WTC11 (cell line): ENCODE measurements at regions not wholly inside any gene's neighbourhood (a gene's known extent, or its start where the extent isn't known, plus 50 kb on each side); places are given as distances from the start of the nearest gene placed in this dataset.

Source experiments
- ATAC-seq: fragments of 200-7000 bp; cut with Tn5 transposase; 2 replicates; pipeline ENCODE4 v1.10.0; 2021; ENCODE audit warnings: mild to moderate bottlenecking, moderate library complexity
- CTCF ChIA-PET: fragments of 300-600 bp; sonication (Branson Sonifier 250); formaldehyde crosslinking; loops from one replicate; lab custom pipeline; 2021; ENCODE audit warnings: antibody characterized with exemption; lab: Charles Lee
- POLR2A ChIA-PET: fragments of 350-600 bp; sonication (Branson Sonifier 250); formaldehyde crosslinking; loops from one replicate; lab custom pipeline; 2021; ENCODE audit warnings: antibody characterized with exemption; lab: Charles Lee
- DNase-seq: peaks from one replicate; pipeline ENCODE4 v3.0.0; 2021; ENCODE audit warnings: low spot score
- H3K27ac Mint-ChIP-seq: 2 replicates; pipeline ENCODE4 v1.8.0; 2021; ENCODE audit warnings: mixed read lengths
- H3K27me3 Mint-ChIP-seq: 2 replicates; pipeline ENCODE4 v1.8.0; 2021; ENCODE audit warnings: low read depth, mild to moderate bottlenecking, moderate library complexity, mixed read lengths
- H3K36me3 Mint-ChIP-seq: 2 replicates; pipeline ENCODE4 v1.8.0; 2021; ENCODE audit warnings: mixed read lengths
- H3K4me1 Mint-ChIP-seq: 2 replicates; pipeline ENCODE4 v1.8.0; 2022; ENCODE audit warnings: mixed read lengths
- H3K4me3 Mint-ChIP-seq: 2 replicates; pipeline ENCODE4 v1.8.0; 2021; ENCODE audit warnings: mild to moderate bottlenecking, moderate library complexity, mixed read lengths
- H3K9me3 Mint-ChIP-seq: 2 replicates; pipeline ENCODE4 v1.8.0; 2021; ENCODE audit warnings: mixed read lengths
- CTCF ChIP-seq: fragments of 200-600 bp; IDR thresholded peaks from 2 replicates; pipeline ENCODE4 v1.8.0; 2022; ENCODE audit warnings: antibody characterized with exemption
- ESRRA ChIP-seq: sonication (generic); formaldehyde crosslinking; IDR thresholded peaks from 2 replicates; pipeline ENCODE4 v1.8.1; 2022; ENCODE audit warnings: mild to moderate bottlenecking, missing genetic modification reagents, borderline replicate concordance
- MLX ChIP-seq: sonication (generic); formaldehyde crosslinking; IDR thresholded peaks from 2 replicates; pipeline ENCODE4 v1.8.1; 2023; ENCODE audit warnings: mild to moderate bottlenecking, missing genetic modification reagents, moderate library complexity
- NFE2L1 ChIP-seq: sonication (generic); formaldehyde crosslinking; IDR thresholded peaks from 2 replicates; pipeline ENCODE4 v1.8.1; 2023; ENCODE audit warnings: missing genetic modification reagents
- NR1H2 ChIP-seq: sonication (generic); formaldehyde crosslinking; IDR thresholded peaks from 2 replicates; pipeline ENCODE4 v1.9.0; 2021; ENCODE audit warnings: mild to moderate bottlenecking, moderate library complexity, missing genetic modification reagents
- NR2C2 ChIP-seq: sonication (generic); formaldehyde crosslinking; IDR thresholded peaks from 2 replicates; pipeline ENCODE4 v1.8.0; 2022; ENCODE audit warnings: mild to moderate bottlenecking, missing genetic modification reagents
- SOX15 ChIP-seq: fragments of 250-450 bp; sonication (Bioruptor Pico); IDR thresholded peaks from 2 replicates; pipeline ENCODE4 v1.9.0; 2021; ENCODE audit warnings: mild to moderate bottlenecking
- ZNF416 ChIP-seq: fragments of 250-450 bp; sonication (Bioruptor Pico); IDR thresholded peaks from 2 replicates; pipeline ENCODE4 v1.9.0; 2021; ENCODE audit warnings: mild to moderate bottlenecking, inconsistent platforms
- ZNF425 ChIP-seq: fragments of 250-450 bp; sonication (Bioruptor Pico); conservative IDR thresholded peaks from 2 replicates; pipeline ENCODE4 v1.9.0; 2021; ENCODE audit warnings: mild to moderate bottlenecking
- ZNF671 ChIP-seq: fragments of 250-450 bp; sonication (Bioruptor Pico); IDR thresholded peaks from 2 replicates; pipeline ENCODE4 v1.8.0; 2021; ENCODE audit warnings: mild to moderate bottlenecking
- TF ChIP-seq, protein P1 (sequence below): fragments of 250-450 bp; sonication (Bioruptor Pico); IDR thresholded peaks from 2 replicates; pipeline ENCODE4 v1.9.0; 2021; ENCODE audit warnings: mild to moderate bottlenecking, borderline replicate concordance
- TF ChIP-seq, protein P2 (sequence below): sonication (generic); formaldehyde crosslinking; IDR thresholded peaks from 2 replicates; pipeline ENCODE4 v1.8.0; 2023; ENCODE audit warnings: missing genetic modification reagents, mild to moderate bottlenecking, borderline replicate concordance

DNA sequence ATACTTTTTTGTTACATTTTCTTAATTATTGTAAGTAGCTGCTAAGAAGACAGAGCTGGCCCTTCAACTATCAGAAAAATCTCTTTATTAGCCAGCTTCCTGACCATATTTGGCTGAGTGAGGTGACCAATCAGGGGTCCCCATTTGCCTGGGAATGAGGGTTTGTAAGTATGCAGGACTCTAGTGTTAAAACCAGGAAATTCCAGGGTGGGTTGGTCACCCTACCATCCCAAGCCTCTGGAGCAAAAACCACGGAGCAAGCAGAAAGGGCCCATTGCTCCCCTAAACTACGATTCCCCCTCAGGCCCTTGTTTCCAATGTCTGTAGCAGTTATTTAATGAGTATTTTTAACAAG lies 165.6 kb upstream of the NCKAP5 start (continued):
- TF ChIP-seq, protein P1, sequence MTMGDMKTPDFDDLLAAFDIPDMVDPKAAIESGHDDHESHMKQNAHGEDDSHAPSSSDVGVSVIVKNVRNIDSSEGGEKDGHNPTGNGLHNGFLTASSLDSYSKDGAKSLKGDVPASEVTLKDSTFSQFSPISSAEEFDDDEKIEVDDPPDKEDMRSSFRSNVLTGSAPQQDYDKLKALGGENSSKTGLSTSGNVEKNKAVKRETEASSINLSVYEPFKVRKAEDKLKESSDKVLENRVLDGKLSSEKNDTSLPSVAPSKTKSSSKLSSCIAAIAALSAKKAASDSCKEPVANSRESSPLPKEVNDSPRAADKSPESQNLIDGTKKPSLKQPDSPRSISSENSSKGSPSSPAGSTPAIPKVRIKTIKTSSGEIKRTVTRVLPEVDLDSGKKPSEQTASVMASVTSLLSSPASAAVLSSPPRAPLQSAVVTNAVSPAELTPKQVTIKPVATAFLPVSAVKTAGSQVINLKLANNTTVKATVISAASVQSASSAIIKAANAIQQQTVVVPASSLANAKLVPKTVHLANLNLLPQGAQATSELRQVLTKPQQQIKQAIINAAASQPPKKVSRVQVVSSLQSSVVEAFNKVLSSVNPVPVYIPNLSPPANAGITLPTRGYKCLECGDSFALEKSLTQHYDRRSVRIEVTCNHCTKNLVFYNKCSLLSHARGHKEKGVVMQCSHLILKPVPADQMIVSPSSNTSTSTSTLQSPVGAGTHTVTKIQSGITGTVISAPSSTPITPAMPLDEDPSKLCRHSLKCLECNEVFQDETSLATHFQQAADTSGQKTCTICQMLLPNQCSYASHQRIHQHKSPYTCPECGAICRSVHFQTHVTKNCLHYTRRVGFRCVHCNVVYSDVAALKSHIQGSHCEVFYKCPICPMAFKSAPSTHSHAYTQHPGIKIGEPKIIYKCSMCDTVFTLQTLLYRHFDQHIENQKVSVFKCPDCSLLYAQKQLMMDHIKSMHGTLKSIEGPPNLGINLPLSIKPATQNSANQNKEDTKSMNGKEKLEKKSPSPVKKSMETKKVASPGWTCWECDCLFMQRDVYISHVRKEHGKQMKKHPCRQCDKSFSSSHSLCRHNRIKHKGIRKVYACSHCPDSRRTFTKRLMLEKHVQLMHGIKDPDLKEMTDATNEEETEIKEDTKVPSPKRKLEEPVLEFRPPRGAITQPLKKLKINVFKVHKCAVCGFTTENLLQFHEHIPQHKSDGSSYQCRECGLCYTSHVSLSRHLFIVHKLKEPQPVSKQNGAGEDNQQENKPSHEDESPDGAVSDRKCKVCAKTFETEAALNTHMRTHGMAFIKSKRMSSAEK (CRISPR knock-in tag): no peak
- TF ChIP-seq NFE2L1 (no peak), SOX15 (no peak), ZNF416 (CRISPR knock-in tag) (no peak)
- TF ChIP-seq, all 79 proteins: peak for 0

GRCh38 chr2:133734716-133735495 lies 166.6 kb upstream of the NCKAP5 start:
- H3K9me3 Mint-ChIP-seq: peaks cover 26% of the 10 kb centered on the region
- DNase-seq (no peak), ATAC-seq (no peak)
- H3K27me3 Mint-ChIP-seq: no peaks in the 10 kb centered on the region; the same call in 1 of the 2 replicates
- ChIA-PET POLR2A (no interaction called here), CTCF (no interaction called here)
- H3K36me3 Mint-ChIP-seq: no peaks in the 10 kb centered on the region
- no peaks in the 10 kb centered on the region for H3K4me1 Mint-ChIP-seq
- no peak for TF ChIP-seq ZNF671 (CRISPR knock-in tag)
- TF ChIP-seq NR2C2 (CRISPR knock-in tag): no peak
- TF ChIP-seq ZNF416 (CRISPR knock-in tag): no peak
- TF ChIP-seq CTCF: no peak
- no peak overlapping the region for H3K27ac Mint-ChIP-seq
- H3K4me3 Mint-ChIP-seq: no peak overlapping the region

DNA sequence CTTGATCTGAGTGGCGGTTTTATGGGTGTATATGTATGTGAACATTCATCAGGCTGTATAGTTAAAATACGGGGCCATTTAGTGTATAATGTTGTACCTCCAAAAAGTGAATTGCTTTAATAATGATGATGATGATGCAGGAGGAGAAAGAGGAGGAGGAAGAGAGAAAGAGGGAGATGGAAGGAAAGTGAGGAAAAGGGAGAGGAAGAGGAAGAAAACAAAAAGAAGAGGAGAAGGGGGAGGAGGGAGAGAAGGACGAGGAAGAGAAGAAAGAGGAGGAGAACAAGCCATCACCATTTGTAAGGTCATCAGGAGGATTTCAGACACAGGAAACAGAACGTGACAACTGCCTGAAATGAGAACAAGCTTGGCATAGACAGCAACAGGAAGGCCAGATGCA lies 168.4 kb upstream of the NCKAP5 start:
- Mint-ChIP-seq H3K27me3 (no peaks in the 10 kb centered on the region; the same call in 1 of the 2 replicates), H3K9me3 (peaks cover 30% of the 10 kb centered on the region)
- CTCF ChIA-PET: no interaction called here

More for the DNA sequence above, 168.4 kb upstream of the NCKAP5 start:
- ATAC-seq (no peak), DNase-seq (no peak)
- TF ChIP-seq ZNF425 (no peak), SOX15 (no peak), MLX (CRISPR knock-in tag) (no peak), NR1H2 (CRISPR knock-in tag) (no peak), ESRRA (CRISPR knock-in tag) (no peak)
- TF ChIP-seq, protein P2, sequence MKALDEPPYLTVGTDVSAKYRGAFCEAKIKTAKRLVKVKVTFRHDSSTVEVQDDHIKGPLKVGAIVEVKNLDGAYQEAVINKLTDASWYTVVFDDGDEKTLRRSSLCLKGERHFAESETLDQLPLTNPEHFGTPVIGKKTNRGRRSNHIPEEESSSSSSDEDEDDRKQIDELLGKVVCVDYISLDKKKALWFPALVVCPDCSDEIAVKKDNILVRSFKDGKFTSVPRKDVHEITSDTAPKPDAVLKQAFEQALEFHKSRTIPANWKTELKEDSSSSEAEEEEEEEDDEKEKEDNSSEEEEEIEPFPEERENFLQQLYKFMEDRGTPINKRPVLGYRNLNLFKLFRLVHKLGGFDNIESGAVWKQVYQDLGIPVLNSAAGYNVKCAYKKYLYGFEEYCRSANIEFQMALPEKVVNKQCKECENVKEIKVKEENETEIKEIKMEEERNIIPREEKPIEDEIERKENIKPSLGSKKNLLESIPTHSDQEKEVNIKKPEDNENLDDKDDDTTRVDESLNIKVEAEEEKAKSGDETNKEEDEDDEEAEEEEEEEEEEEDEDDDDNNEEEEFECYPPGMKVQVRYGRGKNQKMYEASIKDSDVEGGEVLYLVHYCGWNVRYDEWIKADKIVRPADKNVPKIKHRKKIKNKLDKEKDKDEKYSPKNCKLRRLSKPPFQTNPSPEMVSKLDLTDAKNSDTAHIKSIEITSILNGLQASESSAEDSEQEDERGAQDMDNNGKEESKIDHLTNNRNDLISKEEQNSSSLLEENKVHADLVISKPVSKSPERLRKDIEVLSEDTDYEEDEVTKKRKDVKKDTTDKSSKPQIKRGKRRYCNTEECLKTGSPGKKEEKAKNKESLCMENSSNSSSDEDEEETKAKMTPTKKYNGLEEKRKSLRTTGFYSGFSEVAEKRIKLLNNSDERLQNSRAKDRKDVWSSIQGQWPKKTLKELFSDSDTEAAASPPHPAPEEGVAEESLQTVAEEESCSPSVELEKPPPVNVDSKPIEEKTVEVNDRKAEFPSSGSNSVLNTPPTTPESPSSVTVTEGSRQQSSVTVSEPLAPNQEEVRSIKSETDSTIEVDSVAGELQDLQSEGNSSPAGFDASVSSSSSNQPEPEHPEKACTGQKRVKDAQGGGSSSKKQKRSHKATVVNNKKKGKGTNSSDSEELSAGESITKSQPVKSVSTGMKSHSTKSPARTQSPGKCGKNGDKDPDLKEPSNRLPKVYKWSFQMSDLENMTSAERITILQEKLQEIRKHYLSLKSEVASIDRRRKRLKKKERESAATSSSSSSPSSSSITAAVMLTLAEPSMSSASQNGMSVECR: no peak
- no peak overlapping the region for H3K4me3 Mint-ChIP-seq
- no peak overlapping the region for H3K27ac Mint-ChIP-seq
- no peaks in the 10 kb centered on the region for H3K4me1 Mint-ChIP-seq
- POLR2A ChIA-PET: interaction anchor here (0.6 kb wide), 1 partner anchor 14 kb away, joined by 3 read pairs; no protein-coding TSS in a partner anchor
- H3K36me3 Mint-ChIP-seq: no peaks in the 10 kb centered on the region
